ENCODE measurements at regions not wholly inside any gene's neighbourhood (a gene's known extent, or its start where the extent isn't known, plus 50 kb on each side); places are given as distances from the start of the nearest gene placed in this dataset.
"Not testable (repeated sequence)": the region's sequence is repeated elsewhere in the genome, so short reads cannot be mapped to it uniquely, and the experiment has no call there.

DNA sequence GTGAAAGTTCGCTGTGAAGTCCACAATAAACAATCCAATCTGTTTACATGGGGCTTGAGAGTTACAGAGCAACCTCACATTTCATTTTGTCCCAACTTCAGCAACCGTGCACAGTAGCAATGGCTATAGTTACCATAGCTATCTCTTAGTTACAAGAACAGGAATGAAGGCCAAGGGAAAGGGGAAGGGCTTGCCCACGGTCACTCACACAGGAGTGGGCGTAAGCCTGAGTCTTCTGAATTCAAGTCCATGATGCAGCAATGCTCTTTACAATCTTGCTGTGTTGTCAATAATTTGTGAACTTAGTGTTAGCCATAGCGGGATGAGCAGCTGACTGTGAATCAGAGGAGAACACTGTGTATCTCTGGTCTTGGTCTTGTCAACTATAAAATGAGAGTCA is 102.9 kb downstream of the ADAMTS15 start:
- no peak for DNase-seq

DNA sequence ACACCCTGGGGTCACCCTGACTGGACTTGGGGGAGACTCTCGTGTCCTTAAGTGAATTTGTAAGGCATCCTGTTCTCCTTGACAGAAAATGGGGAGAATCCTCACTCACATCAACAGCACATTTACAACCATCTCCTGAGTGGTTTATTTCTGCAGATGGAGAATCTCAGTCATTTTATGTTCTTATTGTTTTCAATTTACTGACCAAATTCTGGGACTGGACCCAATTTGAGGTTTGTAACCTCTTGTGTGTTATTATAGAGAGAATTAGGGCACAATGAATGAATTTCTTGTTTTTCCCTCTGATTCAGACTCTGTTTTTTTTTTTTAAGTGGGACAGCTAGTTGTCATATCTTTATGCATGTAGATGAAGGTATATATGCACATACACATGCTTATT is 104.9 kb downstream of the ADAMTS15 start:
- no peak for DNase-seq

DNA sequence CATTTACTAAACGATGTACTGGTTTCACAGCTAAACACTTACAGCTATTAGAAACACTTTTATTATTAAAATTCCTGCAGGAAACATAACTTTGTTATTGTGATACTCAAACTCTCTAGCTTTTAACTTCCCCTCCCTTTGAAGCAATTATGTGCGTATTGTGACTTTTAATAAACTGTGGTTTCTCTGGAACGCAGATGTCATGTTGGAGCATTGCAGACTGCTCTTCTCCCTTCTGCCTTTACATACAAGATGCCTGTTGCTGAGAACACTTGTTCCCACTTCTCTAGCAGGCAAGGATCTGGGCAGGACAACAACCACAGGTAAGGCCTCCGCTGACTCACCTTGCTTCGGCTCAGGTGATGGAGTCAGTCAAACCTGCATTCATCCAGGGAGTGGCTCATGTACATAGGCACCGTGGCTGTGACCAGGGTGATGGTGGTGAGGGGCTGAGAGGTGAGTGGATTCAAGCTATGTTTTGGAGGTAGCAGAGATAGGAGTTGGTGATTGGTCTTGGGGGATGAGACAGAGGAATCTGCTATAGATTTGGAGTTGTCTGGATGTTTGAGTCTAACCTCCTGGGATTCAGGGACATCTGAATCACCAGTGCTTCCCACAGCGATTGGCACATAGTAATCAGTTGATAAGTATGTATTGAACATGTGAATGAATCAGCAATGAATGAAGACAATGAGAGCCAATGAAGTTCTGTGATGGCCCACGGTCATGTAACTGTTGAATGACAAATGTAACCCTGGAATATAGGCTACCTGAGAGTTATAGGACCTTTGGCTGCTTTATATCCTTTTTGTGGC is 106.0 kb downstream of the ADAMTS15 start:
- DNase-seq = no peak

DNA sequence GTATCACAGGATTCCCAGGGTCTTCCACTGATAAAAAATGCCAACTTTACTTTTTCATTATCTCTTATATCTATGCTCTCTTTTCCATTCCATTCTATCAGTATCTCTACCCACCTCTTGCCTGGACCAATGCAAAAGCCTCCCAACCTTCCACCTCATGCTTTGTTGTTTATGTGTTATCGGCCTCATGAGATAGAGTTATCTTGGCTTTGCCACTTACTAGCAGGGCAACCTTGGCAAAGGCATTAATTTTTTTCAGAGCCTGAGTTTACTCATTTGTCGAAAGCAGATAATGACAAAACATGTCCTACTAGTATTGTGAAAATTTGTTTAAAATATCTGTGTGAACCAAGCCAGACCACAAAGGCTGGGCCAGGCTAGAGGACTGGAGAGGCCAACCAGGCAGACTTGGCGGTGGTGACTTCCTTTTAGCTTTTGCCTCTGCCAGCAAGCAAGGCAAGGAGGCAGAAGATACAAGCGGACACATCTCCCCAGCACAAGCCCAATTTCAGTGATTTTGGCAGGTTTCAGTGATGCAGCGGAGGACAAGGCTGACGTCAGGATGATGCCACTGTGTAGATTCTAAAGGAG is 106.9 kb downstream of the ADAMTS15 start:
- no peak for DNase-seq

DNA sequence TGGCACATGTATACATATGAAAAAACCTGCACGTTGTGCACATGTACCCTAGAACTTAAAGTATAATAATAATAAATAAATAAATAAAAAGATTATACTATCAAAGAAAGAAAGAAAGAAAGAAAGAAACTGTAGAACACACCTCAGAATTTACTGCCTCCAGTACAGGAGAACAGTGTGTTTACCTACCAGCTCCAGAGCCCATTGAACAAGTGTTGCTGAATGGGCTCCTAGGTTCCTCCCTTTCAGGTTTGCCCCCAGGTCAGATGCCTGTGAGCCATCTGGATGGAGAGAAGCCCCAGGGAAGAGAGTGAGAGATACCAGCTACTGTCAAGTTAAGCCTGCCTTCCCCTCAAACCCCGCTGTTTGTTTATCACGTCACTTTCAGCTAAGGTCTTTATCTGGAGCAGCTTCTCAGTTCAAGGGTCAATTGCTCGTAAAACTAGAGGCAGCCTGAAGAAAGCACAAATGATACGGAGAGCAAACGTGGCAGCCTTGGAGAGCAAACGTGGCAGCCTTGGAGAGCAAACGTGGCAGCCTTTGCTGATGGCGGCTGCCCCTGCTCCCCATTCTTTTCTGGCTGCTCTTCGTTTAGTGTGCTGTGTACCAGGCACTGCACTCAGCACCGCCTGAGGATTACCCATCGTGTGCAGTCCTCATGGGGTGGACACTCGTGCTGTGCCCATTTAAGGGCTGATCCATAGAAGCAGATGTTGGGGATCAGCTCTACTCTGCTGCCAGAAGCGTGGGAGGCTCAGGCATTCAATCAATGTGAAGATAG is 111.7 kb downstream of the ADAMTS15 start:
- no peak for DNase-seq

DNA sequence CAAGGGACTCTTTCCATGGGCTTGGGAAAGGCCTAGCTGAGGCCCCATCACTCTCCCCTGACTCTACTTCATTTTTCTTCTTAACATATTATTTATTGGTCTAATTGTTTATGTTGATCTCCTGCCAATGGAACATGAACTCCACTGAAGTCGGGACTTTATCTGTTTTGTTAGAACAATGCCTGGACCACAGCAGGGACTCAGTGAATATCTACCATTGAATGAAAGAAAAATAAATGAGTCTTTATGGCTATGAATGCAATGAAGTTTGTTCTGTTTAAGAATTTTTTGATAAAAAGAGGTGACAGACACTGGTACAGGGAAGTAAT is 112.3 kb downstream of the ADAMTS15 start:
- no peak for DNase-seq

DNA sequence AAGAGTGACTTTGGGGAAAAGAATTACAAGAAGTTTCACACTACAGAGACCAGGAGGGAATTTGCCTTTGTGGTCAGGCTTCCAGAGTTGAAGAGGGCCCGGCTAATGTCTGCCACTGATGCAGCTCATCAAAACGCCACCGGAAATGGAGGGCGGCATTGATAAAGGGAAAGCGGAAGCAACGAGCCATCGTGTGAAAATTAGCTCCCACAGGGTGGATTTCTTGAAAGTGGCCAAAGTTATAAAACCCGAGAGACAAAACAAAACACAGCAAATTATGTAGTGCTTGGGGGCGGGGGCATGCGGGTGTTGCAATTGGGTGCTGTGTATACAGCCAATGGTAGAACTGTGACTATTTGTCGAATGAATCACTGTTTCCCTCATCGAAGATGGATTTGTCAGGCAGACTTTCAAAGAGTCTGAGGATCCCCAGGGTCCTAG is 113.0 kb downstream of the ADAMTS15 start:
- DNase-seq = no peak

DNA sequence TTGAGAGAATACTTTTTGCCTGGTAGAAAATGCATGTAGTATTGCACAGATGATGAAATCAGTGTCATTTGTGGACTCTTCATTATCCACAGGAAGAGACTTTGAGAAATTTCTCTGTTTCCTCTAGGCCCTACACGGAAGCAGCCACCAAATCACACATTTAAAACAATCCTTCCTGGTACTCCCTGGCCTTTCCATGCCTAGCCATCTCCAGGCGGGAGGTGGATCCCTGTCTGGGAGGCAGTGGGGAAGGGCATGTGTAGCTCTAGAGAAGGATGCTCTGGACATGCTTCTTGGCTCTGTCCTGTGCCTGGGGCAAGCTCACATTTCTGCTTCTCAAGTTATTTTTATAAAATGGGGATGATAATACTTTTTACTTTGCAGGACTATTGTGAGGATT is 114.1 kb downstream of the ADAMTS15 start:
- no peak for DNase-seq

DNA sequence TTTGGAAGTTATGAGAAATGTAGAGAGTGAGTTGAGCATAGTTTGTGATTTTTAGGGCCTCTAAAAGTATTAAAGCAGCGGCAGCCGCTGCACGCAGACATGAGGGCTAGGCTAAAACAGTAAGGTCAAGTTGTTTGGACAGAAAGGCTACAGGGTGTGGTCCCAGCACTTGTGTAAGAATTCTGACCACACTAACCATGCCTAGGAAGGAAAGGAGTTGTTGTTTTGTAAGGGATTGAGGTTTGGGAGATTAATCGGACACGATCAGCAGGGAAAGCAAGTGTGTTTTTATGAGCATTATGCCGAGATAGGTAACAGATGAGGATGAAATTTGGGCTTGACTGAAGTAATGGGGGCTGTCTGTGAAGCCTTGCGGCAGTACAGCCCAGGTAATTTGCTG is 117.9 kb downstream of the ADAMTS15 start:
- not testable (repeated sequence) for DNase-seq

DNA sequence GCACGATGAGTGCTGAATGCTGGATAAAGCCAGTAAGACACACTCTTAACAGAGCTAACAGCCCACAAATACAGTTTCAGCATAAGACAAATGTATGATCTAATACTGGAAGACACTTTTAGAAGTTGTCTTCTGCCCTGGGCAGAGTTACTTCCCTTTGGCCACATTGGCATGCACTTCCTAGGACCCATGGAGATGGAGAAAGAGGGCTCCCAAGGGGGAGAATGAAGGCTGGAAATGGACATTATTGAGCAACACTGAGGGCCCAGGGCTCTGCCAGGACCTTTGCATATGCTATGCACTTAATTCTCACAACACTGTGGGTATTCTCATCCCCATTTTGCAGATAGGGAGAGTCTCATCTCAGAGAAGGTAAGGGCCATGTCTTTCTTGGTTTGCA is 123.1 kb downstream of the ADAMTS15 start:
- no peak for DNase-seq

DNA sequence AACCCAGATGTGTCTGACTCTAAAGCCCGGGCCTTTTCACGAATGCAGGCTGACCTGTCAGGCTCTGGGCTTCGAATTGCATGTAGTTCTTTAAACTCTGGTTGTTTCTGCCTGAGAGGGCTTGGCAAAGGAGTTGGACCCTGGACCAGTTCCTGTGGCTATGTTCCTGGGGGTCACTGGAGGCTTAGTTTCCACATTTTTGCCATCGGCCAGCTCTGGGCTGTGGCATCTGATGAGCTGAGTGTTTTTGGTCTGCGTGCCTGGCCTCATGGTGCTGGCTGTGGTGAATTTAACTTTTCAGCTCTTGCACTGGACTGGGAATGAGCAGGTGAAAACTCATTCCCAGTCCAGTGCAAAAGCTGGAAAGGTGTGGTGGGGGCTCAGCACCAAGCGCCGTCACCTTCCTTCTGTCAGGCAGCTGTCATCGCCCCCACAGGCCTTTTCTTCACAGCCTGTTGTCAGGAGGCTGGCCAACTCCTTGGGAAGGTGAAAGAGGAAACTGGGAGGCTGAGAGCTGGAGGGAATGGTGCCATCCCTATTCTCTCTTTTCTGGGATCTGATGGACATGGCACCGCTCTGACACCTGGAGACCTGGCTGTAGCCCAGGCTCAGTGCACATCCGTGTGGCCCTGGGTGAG is 123.6 kb downstream of the ADAMTS15 start:
- DNase-seq = no peak

DNA sequence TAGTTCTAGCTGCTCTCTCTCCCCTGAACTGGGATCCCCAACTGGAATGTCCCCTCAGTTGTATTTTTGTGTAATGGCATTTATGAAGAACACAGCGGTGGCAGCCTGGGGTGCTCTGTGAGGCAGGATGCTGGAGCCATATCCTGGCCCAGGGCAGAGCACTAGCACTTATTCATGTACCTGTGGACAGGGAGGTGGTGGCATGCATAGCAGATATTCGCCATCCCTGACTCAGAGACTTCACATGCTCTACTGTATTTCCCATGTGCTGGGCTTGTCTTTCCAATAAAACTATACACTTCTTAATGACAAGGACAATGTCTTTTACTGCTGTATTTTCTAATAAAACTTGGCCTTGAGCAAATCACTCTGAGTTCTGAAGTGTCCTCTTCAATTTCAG is 125.3 kb downstream of the ADAMTS15 start:
- DNase-seq = no peak

DNA sequence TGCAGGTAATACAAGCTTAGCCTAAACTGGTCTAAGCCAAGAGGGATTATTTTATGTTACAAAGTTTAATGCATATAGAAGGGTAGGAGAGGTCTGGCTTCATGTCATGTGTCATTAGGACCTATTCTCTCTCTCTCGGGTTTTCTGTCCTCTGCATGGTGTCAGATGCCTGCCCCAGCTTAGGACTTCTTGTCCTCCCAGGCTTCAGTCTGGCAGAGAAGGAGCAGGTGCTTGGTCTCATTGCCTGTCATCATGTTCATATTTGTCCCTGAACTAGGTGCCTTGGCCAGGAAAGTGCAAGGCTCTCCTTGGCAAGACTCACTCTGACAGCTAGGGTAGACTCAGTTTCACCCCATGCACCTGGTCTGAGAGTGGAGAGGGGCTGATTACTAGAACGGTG is 126.3 kb downstream of the ADAMTS15 start:
- DNase-seq = no peak

DNA sequence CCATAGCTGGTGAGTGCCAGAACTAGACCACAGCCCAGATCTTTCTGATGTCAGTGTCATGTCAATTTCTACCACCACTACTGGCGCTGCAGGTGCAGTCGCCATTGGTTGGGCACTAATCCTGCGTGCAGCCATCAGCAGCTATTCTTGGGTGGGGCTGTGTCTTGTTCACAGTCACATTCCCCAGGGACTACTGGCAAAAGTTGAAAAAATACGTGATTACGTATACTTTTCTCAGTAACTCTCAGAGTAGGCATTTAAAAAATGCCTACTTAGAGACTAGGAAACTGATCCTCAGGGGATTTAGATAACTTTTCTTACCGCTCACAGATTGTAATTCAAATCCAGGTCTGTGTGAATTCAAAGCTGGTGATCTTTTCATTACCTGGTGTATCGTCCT is 127.7 kb downstream of the ADAMTS15 start:
- no peak for DNase-seq

DNA sequence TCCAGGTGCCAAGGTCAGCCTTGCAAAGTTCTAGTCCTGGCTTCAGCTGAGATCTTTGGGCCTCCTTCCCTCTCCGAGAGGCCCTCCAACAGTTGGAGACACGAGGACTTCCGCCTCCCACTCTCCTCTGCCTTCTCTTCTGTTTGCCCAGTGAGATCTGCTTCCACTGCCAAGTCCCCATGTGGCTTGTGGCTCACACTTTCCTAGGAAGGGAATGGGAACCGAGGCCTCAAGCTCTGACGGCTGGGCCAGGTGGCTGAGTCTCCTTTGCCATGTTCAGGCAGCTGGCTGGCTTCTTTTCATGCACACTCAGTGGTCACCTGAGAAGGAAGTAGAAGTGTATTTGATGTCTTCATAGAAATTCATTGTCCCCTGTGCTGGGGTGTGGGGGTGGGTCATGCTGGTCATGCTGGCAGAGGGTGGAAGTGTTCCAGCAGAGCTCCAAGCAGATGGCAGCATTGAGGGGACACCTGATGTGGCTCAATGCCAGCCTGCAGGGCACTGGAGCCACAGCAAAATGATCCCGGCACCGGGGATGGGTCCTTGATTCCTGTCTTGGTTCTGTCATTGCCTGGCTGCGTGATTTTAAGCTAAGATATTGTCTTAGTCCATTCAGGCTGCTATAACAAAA is 130.4 kb downstream of the ADAMTS15 start:
- DNase-seq = no peak

DNA sequence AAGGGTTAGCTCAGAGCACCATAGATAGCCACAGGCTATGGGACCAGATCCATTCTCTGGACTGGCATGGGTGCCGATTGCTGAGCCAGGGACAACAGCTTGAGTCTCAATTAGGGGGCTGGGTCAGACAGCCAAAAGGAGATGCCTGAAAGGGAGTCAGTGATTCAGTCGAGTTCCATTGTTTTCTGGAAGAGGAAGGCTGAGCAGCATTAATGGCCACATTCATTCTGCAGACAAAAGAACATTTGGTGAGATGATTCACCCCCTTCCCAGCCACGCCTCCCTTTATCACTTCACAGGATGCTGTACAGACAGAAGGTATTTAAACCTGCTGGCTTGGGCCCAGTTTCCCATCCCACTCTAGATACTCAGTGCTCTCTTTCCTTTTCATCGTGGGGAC is 131.9 kb downstream of the ADAMTS15 start:
- DNase-seq = peak; percentile 84

DNA sequence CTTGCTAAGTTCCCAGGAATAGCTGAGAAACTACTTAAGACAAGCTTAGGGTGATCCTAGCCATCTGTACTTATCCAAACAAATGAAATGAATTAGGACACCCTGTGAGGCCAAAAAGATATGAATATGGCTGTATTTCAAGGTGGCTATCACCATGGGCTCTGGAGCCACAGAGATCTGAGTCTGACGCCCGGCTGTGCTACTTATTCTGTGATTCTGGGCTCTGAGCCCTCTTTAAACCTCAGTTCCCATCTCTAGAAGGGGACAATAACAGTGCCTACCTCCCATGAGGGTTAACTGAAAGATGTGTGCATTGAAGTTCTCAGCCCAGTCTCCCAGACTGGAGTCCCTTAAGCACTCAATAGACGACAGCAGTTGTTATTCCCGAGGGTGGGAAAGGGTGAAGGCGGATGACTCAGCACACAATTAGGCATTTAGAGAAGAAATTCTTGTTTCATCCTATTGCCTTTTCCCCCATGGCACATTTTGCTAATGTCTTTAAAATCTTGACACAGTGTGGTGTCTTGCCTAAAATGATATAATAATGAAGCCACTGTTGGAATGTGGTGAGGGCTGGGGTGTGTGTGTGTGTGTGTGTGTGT is 132.5 kb downstream of the ADAMTS15 start:
- DNase-seq = no peak

DNA sequence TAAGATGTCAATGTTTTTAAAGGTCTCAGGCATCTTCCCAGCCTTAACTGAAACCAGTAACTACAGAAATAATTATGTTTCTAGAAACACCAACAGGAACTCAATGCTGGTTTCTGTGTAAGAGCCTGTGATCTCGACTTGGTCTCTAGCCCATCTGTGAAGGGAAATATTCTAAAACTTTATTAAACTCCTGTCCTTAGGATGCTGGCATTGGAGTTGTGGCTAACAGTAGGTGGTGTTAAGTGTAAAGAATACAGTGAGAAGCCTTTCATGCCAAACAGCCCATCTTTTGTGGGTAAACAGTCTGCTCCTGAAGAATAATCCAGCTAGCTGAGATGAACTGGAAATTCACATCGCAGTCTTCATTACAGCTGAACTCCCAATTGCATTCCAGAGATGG is 133.2 kb downstream of the ADAMTS15 start:
- no peak for DNase-seq

DNA sequence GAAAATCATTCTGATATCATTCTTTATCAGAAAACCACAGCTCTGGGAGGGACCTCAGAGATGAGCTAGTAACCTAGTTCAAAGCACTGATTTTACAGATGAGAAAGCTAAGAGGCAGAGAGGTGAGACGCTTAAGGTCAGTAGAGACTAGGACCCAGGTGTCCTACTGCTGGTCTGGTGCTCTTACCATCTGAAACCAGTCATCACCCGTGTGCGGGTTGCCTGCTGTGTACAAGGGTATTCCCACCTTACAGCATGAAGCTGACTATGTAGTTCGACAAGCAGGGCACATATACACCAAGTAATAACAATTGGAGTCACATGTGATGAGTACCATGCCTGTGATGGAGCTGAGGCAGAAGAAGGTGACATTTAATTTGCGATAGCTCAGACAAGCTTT is 133.7 kb downstream of the ADAMTS15 start:
- DNase-seq = no peak

DNA sequence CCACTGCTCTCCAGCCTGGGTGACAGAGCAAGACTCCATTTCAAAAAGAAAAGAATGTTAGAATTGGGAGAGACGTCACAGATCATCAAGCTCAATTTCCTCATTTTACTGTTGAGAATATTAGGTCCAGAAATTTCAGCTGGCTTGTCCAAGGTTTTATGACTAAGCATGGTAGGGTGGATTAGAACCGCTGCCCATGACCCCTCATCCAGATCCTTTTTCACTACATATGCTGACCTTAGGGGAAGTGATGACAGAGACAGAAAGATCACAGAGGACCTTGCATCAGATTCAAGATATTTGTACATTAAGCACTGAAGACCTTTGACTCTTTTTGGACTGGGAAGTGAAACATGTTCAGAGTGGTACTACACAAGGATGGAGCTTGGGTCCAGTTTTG is 134.5 kb downstream of the ADAMTS15 start:
- DNase-seq = no peak

DNA sequence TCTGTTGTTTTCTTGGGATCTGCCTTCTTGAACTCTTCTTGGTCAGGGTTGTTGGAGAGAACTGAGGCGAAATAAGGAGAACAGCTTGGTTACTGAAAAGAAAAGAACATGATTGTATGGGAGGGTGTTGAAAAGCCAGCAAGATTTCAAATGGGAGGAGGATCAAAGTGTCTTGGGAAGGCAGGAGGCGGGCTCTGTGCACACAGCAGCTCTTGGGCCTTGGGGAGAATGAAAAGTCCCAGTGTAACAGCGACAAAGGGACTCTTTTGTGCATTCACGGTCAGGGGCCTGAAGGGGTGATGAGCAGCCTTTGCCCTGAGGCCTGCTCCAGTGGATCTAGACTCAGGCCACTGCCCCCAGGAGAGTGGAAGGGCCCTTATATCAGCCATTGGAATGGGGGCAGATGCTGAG is 135.4 kb downstream of the ADAMTS15 start:
- peak; percentile 75 for DNase-seq

DNA sequence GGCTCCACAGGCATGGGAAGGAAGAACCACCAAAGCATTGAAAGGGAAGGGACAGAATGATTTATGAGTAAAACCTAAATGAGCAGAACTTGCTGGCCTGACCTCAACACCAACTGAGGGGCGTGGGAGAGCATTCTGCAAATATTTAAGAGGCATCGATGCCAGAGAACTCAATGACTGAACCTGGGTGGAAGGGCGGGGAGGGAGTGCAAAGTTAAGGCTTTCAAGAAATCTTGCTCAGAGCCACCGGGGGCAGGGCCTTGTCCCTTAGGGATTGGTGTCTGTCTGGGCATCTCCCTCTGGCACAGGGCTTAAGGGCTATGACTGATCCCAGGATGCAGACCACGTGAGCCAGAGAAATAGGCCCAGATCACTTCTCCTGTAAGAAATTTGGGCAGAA is 137.1 kb downstream of the ADAMTS15 start:
- DNase-seq = no peak

DNA sequence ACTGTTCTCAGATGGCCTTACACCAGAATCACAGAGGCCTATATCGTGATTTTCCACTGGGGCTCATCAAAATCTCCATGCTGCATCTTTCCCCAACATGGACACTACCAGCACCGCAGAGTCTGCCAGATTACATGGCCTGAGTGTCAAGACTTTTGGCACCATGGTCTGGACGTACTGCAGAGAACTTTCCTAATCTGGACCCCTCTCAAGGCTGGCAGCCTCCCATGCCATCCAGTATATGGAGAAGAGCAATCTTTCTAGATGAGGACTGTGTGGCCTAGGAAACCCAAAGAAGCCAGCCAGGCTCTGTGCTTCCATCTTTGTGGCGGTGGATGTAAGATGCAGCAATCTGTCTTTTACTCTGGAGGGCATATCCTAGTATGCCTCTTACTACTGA is 139.2 kb downstream of the ADAMTS15 start:
- DNase-seq = no peak
